A673 (cell line): ENCODE measurements at regions not wholly inside any gene's neighbourhood (a gene's known extent, or its start where the extent isn't known, plus 50 kb on each side); places are given as distances from the start of the nearest gene placed in this dataset.

Source experiments
- BruUV-seq: library from RNA; stranded (reverse); fragments of 400-500 nt; replicated peaks from 2 replicates; lab custom pipeline; 2021; lab: Mats Ljungman, UMichigan
- CTCF ChIA-PET: fragments of 300-600 bp; sonication (Branson Sonifier 250); formaldehyde crosslinking; loops from one replicate; lab custom pipeline; 2022; ENCODE audit warnings: antibody characterized with exemption; lab: Charles Lee
- POLR2A ChIA-PET: fragments of 300-600 bp; sonication (Branson Sonifier 250); formaldehyde crosslinking; loops from one replicate; lab custom pipeline; 2022; ENCODE audit warnings: antibody characterized with exemption; ENCODE audit not compliant: low non-redundant PET; lab: Charles Lee
- DNase-seq: peaks from one replicate; pipeline ENCODE4 v3.0.0-alpha.2; 2015; ENCODE audit warnings: low spot score
- H3K27ac ChIP-seq: fragments of 200-600 bp; sonication (generic); 2 replicates; pipeline ENCODE4 v1.5.1; 2016; ENCODE audit warnings: mixed run types, low read depth, mild to moderate bottlenecking, mixed read lengths, antibody characterized with exemption, low read length; ENCODE audit not compliant: poor library complexity, severe bottlenecking
- H3K27me3 ChIP-seq: fragments of 200-600 bp; sonication (generic); replicated peaks from 2 replicates; pipeline ENCODE4 v1.6.1; 2017; ENCODE audit warnings: mixed run types, low read depth, mild to moderate bottlenecking, mixed read lengths, antibody characterized with exemption, low read length; ENCODE audit not compliant: insufficient read depth, poor library complexity
- H3K36me3 ChIP-seq: fragments of 200-600 bp; sonication (generic); 2 replicates; pipeline ENCODE4 v1.6.1; 2016; ENCODE audit warnings: mixed run types, mild to moderate bottlenecking, mixed read lengths, antibody characterized with exemption, low read length; ENCODE audit not compliant: insufficient read depth, poor library complexity, severe bottlenecking
- H3K4me1 ChIP-seq: fragments of 200-600 bp; sonication (generic); 2 replicates; pipeline ENCODE4 v1.6.1; 2017; ENCODE audit warnings: mixed run types, mild to moderate bottlenecking, mixed read lengths, antibody characterized with exemption, low read length; ENCODE audit not compliant: insufficient read depth, poor library complexity, severe bottlenecking
- H3K4me3 ChIP-seq: fragments of 200-600 bp; sonication (generic); 2 replicates; pipeline ENCODE4 v1.5.1; 2016; ENCODE audit warnings: low read depth, mixed run types, mild to moderate bottlenecking, mixed read lengths, low read length; ENCODE audit not compliant: poor library complexity, severe bottlenecking
- H3K9me3 ChIP-seq: fragments of 200-600 bp; sonication (generic); 2 replicates; pipeline ENCODE4 v1.6.1; 2016; ENCODE audit warnings: mixed run types, low read depth, mild to moderate bottlenecking, mixed read lengths, antibody characterized with exemption, low read length; ENCODE audit not compliant: poor library complexity, severe bottlenecking
- EZH2 ChIP-seq: fragments of 200-600 bp; sonication (generic); IDR thresholded peaks from 2 replicates; pipeline ENCODE4 v1.6.1; 2017; ENCODE audit warnings: borderline replicate concordance, low read depth, mild to moderate bottlenecking, mixed read lengths, antibody characterized with exemption, low read length; ENCODE audit not compliant: poor library complexity, severe bottlenecking
- intact Hi-C: fragments of 100-400 bp; cut with micrococcal nuclease; formaldehyde crosslinking; loops from one replicate; pipeline ENCODE4 v1.10.0; 2022; ENCODE audit not compliant: unreplicated experiment
- TF ChIP-seq, protein P1 (sequence below): fragments of 300-800, 200-600 bp; sonication (generic); conservative IDR thresholded peaks from 2 replicates; pipeline ENCODE4 v1.5.1; 2017; ENCODE audit warnings: low read depth, mild to moderate bottlenecking, antibody characterized with exemption, low read length, moderate library complexity, mixed read lengths

DNA sequence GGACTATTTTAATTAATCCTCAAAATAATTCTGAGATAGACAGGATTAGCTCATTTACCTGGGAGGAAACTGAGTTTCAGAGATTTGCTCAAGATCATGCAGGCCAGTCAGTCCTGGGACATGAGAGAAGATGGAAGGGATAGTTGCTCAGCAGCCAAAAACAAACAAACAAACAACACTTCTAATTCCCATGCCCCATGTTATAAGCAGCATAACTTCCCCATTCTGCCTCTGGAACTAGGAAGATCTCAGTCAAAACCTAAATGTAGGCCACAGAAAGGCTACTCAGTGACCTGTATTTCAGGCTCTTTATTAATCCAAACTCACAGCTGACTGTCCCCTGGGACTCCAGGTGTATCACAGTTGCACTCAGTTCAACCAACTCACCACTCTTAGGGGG is 489.2 kb upstream of the NBEA start:
- DNase-seq: no peak
- Histone ChIP-seq H3K27ac (no peak overlapping the region), H3K4me3 (no peak overlapping the region), H3K4me1 (no peaks in the 10 kb centered on the region), H3K9me3 (no peaks in the 10 kb centered on the region), H3K27me3 (no peaks in the 10 kb centered on the region), H3K36me3 (no peaks in the 10 kb centered on the region)
- ChIA-PET CTCF (no interaction called here), POLR2A (no interaction called here)
- intact Hi-C loops: no loop called here
- BruUV-seq: no TSS peak
- TF ChIP-seq, protein P1, sequence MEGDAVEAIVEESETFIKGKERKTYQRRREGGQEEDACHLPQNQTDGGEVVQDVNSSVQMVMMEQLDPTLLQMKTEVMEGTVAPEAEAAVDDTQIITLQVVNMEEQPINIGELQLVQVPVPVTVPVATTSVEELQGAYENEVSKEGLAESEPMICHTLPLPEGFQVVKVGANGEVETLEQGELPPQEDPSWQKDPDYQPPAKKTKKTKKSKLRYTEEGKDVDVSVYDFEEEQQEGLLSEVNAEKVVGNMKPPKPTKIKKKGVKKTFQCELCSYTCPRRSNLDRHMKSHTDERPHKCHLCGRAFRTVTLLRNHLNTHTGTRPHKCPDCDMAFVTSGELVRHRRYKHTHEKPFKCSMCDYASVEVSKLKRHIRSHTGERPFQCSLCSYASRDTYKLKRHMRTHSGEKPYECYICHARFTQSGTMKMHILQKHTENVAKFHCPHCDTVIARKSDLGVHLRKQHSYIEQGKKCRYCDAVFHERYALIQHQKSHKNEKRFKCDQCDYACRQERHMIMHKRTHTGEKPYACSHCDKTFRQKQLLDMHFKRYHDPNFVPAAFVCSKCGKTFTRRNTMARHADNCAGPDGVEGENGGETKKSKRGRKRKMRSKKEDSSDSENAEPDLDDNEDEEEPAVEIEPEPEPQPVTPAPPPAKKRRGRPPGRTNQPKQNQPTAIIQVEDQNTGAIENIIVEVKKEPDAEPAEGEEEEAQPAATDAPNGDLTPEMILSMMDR: no peak
- no peak for TF ChIP-seq EZH2

DNA sequence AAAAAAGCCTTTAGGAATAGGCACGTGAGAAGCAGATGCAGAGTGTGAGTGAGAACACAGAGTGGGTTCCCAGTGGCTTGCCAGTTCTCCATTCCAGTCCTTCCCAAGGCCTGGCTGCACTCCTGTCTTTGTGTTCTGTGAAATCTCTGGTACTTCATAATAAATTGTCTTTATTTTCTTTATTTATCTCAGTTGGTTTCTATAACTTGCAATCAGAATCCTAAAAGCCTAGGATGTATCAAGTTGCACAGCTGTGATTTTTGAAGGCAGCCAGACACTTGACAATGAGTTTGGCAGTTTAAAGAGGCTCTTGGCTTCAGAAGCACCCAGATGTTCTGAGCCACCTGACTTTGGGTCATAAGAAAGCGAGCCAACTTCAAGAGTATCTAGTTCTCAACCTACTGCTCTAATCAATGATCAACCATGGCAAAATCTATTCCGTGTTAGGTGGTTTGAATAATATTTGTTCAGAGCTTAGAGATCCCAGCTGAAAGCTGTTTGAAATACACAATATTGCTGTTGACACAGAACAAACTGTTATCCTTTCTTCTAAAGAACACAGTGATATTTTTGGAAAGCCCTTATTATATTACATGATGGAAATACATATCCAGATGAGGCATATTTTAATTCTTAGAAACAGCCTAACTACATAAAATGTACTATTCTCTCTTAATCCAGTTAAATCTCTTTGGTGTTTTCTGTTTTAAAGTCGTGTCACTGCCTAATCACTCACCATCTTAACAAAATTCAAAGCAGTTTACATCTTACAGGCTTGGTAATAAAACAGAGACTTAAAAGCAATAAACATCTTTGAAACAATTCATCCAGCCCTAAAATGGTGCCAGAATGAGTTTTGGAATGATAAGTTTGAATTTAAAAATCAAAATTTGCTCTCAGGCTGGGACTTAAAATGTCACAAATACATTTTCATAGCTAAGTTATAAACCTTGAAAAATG is 483.0 kb upstream of the NBEA start:
- no peak for DNase-seq
- Histone ChIP-seq H3K4me3 (no peak overlapping the region), H3K4me1 (no peaks in the 10 kb centered on the region), H3K36me3 (no peaks in the 10 kb centered on the region), H3K9me3 (no peaks in the 10 kb centered on the region), H3K27ac (no peak overlapping the region), H3K27me3 (no peaks in the 10 kb centered on the region)
- no TSS peak for BruUV-seq
- no peak for TF ChIP-seq EZH2
- POLR2A ChIA-PET: no interaction called here
- CTCF ChIA-PET: no interaction called here
- intact Hi-C loops: no loop called here

GRCh38 chr13:34459856-34460255 is 482.2 kb upstream of the NBEA start:
- ChIA-PET CTCF (no interaction called here), POLR2A (no interaction called here)
- no peak overlapping the region for H3K4me3 ChIP-seq
- H3K27me3 ChIP-seq: no peaks in the 10 kb centered on the region
- intact Hi-C loops: no loop called here
- no peaks in the 10 kb centered on the region for H3K4me1 ChIP-seq
- no TSS peak for BruUV-seq
- H3K27ac ChIP-seq: no peak overlapping the region
- H3K36me3 ChIP-seq: no peaks in the 10 kb centered on the region
- H3K9me3 ChIP-seq: no peaks in the 10 kb centered on the region
- TF ChIP-seq, protein P1: no peak
- TF ChIP-seq EZH2: no peak
- DNase-seq: no peak
